ENCODE measurements at regions not wholly inside any gene's neighbourhood (a gene's known extent, or its start where the extent isn't known, plus 50 kb on each side); places are given as distances from the start of the nearest gene placed in this dataset. TPM values are rescaled to one million over a fixed set of nuclear protein-coding genes. Genes with fewer than 3 reads are reported as not detected.

GRCh38 chr12:48422060-48422459 lies 50.3 kb upstream of the ANP32D start:
- Histone ChIP-seq H3K36me3 (no peaks in the 10 kb centered on the region), H3K9me3 (no peaks in the 10 kb centered on the region), H3K27me3 (no peaks in the 10 kb centered on the region), H3K27ac (no peak overlapping the region), H3K4me3 (no peak overlapping the region), H3K4me1 (no peaks in the 10 kb centered on the region)
- TF ChIP-seq CTCF (IDR thresholded peaks at IDR 0.05) (no peak), POLR2A (IDR thresholded peaks at IDR 0.05) (no peak), POLR2AphosphoS5 (IDR thresholded peaks at IDR 0.05; ENCODE audit: insufficient read depth in 1 of 2, low read depth in 1 of 2) (no peak)
- intact Hi-C loops (cut with DNase I): no loop called here
- DNase-seq (ENCODE audit: extremely low spot score in 2 of 2): no peak

Small RNA genes in the stretch of these regions (small RNA-seq; reads per million reads assigned to genes)
- gene OR8S21P: not detected

All from vagina (tissue), 2 donors.